Endodermal cell (in vitro differentiated cells): ENCODE measurements at regions not wholly inside any gene's neighbourhood (a gene's known extent, or its start where the extent isn't known, plus 50 kb on each side); places are given as distances from the start of the nearest gene placed in this dataset.

ENCODE experiments used
- DNase-seq: peaks from one replicate; pipeline ENCODE4 v3.0.0-alpha.2; 2017
- H3K27ac ChIP-seq: 2 replicates; pipeline ENCODE4 v1.5.1; 2013; ENCODE audit warnings: mild to moderate bottlenecking, low read depth, low read length, moderate library complexity
- H3K27me3 ChIP-seq: 2 replicates; pipeline ENCODE4 v1.6.1; 2013; ENCODE audit warnings: mild to moderate bottlenecking, low read length, moderate library complexity; ENCODE audit not compliant: insufficient read depth, control insufficient read depth, poor library complexity, severe bottlenecking
- H3K36me3 ChIP-seq: 2 replicates; pipeline ENCODE4 v1.7.0; 2013; ENCODE audit warnings: mild to moderate bottlenecking, low read length, moderate library complexity; ENCODE audit not compliant: control insufficient read depth, insufficient read depth
- H3K4me1 ChIP-seq: one replicate; pipeline ENCODE4 v1.7.0; 2013; ENCODE audit warnings: low read length; ENCODE audit not compliant: control insufficient read depth, insufficient read depth
- H3K4me3 ChIP-seq: 2 replicates; pipeline ENCODE4 v1.5.1; 2013; ENCODE audit warnings: mild to moderate bottlenecking, low read length, moderate library complexity
- H3K9ac ChIP-seq: 2 replicates; pipeline ENCODE4 v1.6.1; 2013; ENCODE audit warnings: mild to moderate bottlenecking, low read length, moderate library complexity; ENCODE audit not compliant: poor library complexity, severe bottlenecking; ENCODE audit errors: extremely low read depth
- H3K9me3 ChIP-seq: 2 replicates; pipeline ENCODE4 v1.6.1; 2013; ENCODE audit warnings: mild to moderate bottlenecking, low read length, moderate library complexity; ENCODE audit not compliant: control insufficient read depth
- H3K27ac Mint-ChIP-seq: 2 replicates; pipeline ENCODE4 v1.8.0; 2020; ENCODE audit warnings: mixed read lengths
- H3K27me3 Mint-ChIP-seq: 2 replicates; pipeline ENCODE4 v1.8.0; 2021; ENCODE audit warnings: mild to moderate bottlenecking, mixed read lengths; ENCODE audit not compliant: insufficient read depth
- H3K36me3 Mint-ChIP-seq: 2 replicates; pipeline ENCODE4 v1.8.0; 2020; ENCODE audit warnings: low read depth, mixed read lengths
- H3K4me1 Mint-ChIP-seq: 2 replicates; pipeline ENCODE4 v1.8.0; 2020; ENCODE audit warnings: mixed read lengths
- H3K4me3 Mint-ChIP-seq: 2 replicates; pipeline ENCODE4 v1.8.0; 2020; ENCODE audit warnings: mild to moderate bottlenecking, moderate library complexity, mixed read lengths
- H3K9me3 Mint-ChIP-seq: 2 replicates; pipeline ENCODE4 v1.8.0; 2020; ENCODE audit warnings: mild to moderate bottlenecking, mixed read lengths
- WGBS, 2 experiments: methylation state at CpG; one replicate each; pipeline versions ENCODE4 v1.1.5 to v1.1.7; 2013; ENCODE audit warnings: missing lambda C conversion rate in 2 of 2, mixed read lengths in 1 of 2; ENCODE audit not compliant: insufficient coverage in 1 of 2, insufficient read length in 1 of 2; 5-methylcytosine and 5-hydroxymethylcytosine counted together
- TF ChIP-seq, protein P1 (sequence below): fragments of 200-600 bp; sonication (generic); conservative IDR thresholded peaks from 2 replicates; pipeline ENCODE4 v1.5.0; 2021; ENCODE audit warnings: antibody characterized with exemption, mild to moderate bottlenecking

DNA sequence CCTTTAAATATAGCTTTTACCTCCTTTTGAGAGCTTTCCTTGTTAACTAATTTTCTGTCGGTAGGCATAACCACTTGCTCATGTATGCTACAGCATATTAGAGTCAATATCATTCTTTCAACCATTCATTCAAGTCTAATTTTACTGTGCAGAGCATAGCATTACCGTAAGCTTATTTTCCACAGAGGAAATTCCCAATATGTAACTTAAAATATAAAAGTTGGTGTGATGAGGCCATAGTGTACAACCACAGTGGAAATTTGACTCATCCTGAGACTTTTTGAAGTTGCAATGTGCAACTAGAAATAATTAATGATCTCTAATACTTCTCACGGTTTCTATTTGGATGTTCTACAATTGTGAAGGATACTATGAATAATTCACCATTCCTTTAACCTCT, 80.6 kb upstream of the KLF6 start:
- no peak overlapping the region for H3K4me3 Mint-ChIP-seq
- 89 to 94% methylated on average over 1 to 3 of the region's 3 CpGs for WGBS, 2 experiments
- no peak overlapping the region for H3K27ac ChIP-seq

GRCh38 chr10:3861795-3862194, 76.8 kb upstream of the KLF6 start:
- Mint-ChIP-seq H3K27ac (no peak overlapping the region), H3K4me1 (peaks cover 3% of the 10 kb centered on the region), H3K36me3 (no peaks in the 10 kb centered on the region), H3K27me3 (no peaks in the 10 kb centered on the region), H3K4me3 (no peak overlapping the region), H3K9me3 (no peaks in the 10 kb centered on the region)
- TF ChIP-seq, protein P1, sequence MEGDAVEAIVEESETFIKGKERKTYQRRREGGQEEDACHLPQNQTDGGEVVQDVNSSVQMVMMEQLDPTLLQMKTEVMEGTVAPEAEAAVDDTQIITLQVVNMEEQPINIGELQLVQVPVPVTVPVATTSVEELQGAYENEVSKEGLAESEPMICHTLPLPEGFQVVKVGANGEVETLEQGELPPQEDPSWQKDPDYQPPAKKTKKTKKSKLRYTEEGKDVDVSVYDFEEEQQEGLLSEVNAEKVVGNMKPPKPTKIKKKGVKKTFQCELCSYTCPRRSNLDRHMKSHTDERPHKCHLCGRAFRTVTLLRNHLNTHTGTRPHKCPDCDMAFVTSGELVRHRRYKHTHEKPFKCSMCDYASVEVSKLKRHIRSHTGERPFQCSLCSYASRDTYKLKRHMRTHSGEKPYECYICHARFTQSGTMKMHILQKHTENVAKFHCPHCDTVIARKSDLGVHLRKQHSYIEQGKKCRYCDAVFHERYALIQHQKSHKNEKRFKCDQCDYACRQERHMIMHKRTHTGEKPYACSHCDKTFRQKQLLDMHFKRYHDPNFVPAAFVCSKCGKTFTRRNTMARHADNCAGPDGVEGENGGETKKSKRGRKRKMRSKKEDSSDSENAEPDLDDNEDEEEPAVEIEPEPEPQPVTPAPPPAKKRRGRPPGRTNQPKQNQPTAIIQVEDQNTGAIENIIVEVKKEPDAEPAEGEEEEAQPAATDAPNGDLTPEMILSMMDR, result no peak
- no peaks in the 10 kb centered on the region for H3K4me1 ChIP-seq
- no peak for DNase-seq
- H3K9me3 ChIP-seq, result no peaks in the 10 kb centered on the region
- H3K27ac ChIP-seq, result no peak overlapping the region
- no peak overlapping the region for H3K9ac ChIP-seq
- 91 to 100% methylated on average over 5 to 15 of the region's 15 CpGs for WGBS, 2 experiments
- no peak overlapping the region for H3K4me3 ChIP-seq
- H3K36me3 ChIP-seq, result no peaks in the 10 kb centered on the region
- no peaks in the 10 kb centered on the region for H3K27me3 ChIP-seq

More for the DNA sequence above, 80.6 kb upstream of the KLF6 start:
- TF ChIP-seq, protein P1, result no peak
- H3K9me3 ChIP-seq, result no peaks in the 10 kb centered on the region
- Mint-ChIP-seq H3K4me1 (peaks cover 12% of the 10 kb centered on the region), H3K36me3 (no peaks in the 10 kb centered on the region), H3K27ac (no peak overlapping the region), H3K27me3 (no peaks in the 10 kb centered on the region), H3K9me3 (no peaks in the 10 kb centered on the region)
- H3K36me3 ChIP-seq, result no peaks in the 10 kb centered on the region
- no peak for DNase-seq
- H3K27me3 ChIP-seq, result no peaks in the 10 kb centered on the region
- no peak overlapping the region for H3K9ac ChIP-seq
- H3K4me1 ChIP-seq, result no peaks in the 10 kb centered on the region
- H3K4me3 ChIP-seq, result no peak overlapping the region

GRCh38 chr10:3858051-3858845, 73.2 kb upstream of the KLF6 start:
- no peaks in the 10 kb centered on the region for H3K36me3 Mint-ChIP-seq
- H3K4me3 Mint-ChIP-seq, result no peak overlapping the region
- Histone ChIP-seq H3K9me3 (no peaks in the 10 kb centered on the region), H3K4me1 (peaks cover 3% of the 10 kb centered on the region), H3K9ac (no peak overlapping the region), H3K36me3 (no peaks in the 10 kb centered on the region), H3K4me3 (no peak overlapping the region), H3K27ac (no peak overlapping the region), H3K27me3 (no peaks in the 10 kb centered on the region)
- no peak overlapping the region for H3K27ac Mint-ChIP-seq
- 88 to 90% methylated on average over 9 to 12 of the region's 12 CpGs for WGBS, 2 experiments
- TF ChIP-seq, protein P1, result no peak
- no peaks in the 10 kb centered on the region for H3K27me3 Mint-ChIP-seq
- no peaks in the 10 kb centered on the region for H3K9me3 Mint-ChIP-seq
- no peak for DNase-seq
- peaks cover 8% of the 10 kb centered on the region for H3K4me1 Mint-ChIP-seq
